ENCODE measurements at regions not wholly inside any gene's neighbourhood (a gene's known extent, or its start where the extent isn't known, plus 50 kb on each side); places are given as distances from the start of the nearest gene placed in this dataset.

DNA sequence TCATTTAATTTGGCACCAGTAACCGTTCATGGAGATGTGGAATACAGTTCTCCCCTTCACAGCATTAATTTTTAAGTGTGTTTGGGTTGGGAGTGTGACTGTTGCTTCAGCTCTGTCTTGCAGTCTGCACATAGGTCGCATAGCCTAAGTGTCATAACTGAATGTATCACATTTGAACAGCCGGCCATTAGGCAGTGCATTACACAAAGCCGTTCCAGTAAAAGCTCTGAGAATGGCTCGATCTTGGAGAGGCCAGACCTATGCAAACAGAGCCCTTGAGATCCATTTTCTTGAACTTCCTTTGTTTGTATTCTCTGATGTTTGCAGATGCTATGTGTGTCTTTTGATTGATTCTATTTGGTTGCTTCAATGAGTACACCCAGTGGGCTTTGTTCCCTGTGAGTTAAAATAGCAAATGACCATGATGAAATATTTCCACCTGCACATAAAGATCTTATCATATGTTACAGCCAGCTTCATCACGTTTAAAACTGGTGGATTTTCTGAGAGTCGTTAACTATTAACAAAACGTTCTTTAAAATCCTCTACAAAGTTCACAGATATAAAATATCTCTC, 1104.9 kb upstream of the SLC10A2 start:
- no peak for DNase-seq (ENCODE audit: low spot score)

DNA sequence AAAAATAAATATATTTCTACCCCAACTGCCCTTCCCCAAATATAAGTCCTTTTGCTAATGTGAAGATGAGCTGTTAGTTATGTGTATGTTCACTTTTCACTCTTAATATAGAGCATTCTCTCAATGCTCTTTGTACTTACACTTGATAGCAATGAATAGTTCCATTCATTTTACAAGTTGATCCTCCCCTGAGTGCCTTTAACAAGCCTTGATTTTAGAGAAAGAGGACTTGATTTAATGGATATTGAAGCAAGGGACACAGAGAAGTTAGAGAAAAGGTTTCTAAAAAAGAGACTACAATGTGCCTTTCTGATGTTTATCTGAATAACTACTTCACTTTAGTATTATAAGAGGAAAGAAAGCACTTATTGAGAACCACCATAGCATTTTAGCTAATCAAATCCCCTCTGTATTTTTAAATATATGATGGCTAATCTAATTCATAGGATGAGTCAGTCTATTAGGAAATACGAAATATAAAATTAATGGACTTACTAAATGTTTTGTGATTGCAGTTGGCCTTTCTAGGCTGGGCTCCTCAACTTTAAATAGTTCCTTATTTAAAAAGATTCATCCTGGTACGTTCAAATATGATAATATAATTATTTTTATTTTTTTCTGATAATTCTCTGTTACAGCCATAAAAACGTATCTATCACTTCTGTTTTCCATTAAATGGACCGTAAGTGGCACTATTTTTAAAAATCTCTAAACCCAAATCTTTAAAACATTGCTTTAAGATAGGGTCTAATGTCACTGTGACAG, 1097.8 kb upstream of the SLC10A2 start:
- DNase-seq (ENCODE audit: low spot score) = no peak

DNA sequence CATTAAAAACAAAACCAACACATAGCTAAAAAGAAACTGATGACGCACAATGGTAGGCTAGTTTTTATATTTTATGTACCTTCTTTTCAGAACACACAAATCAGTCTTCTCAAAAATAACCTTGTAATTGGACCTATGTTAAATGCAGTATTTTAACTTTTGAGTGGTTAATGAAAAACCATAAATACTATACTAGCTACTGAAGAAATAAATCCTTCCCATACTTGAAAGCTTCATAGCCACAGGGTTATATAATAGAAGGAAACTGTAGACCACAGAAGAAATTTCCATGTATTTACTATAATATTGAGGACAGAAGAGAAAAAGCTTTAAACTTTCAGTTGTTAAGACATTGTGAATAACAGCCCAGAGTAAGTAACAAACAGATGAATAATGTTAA, 1094.3 kb upstream of the SLC10A2 start:
- no peak for DNase-seq (ENCODE audit: low spot score)

DNA sequence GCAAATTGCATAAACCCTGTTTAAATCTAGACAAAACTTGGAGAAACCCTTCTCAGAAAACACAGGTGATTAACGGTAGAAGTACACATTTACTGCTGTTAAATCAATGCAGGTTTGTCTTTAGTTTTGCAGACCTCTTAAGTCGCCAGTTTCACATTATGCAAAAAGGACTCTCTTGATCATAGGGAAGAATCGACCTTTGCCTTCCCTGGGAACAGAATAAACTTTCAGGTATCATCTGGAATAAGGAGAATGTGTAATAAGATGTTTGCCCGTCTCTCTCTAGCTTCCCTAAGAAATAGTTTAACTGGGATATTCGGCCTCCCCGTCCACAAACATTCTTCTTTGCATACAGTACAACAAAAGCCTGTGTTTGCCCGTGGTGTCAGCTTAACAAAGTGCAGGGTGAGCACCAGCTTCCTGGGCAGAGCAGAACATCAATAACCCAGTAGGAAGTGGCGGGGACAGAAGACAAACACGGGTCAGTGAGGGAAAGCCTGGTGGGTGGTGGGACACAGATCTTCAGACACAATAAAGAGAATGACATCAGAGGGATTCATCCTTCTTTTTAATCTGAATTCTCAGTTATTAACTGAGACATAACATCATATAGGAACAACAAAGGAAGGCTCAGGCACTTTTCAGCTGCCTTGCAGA, 1077.7 kb upstream of the SLC10A2 start:
- DNase-seq (ENCODE audit: low spot score) = no peak

DNA sequence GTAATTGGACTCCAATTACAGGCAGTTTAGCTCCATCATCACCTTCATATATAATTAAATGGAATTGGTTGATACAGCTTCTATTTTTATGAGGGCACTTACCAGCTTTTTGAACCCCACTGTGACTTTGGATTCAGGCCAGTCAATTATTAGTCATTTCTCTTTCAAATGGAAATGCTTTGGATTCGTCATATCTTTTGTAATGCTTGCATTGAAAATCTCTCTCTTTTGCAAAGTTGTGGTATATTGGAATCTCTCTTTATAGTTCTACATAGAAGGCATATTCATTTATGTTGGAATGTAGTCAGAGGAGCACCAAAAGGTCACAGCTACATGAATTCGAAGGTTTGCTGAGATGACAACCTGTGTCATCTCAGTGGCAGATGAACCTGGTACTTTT, 1074.3 kb upstream of the SLC10A2 start:
- no peak for DNase-seq (ENCODE audit: low spot score)

DNA sequence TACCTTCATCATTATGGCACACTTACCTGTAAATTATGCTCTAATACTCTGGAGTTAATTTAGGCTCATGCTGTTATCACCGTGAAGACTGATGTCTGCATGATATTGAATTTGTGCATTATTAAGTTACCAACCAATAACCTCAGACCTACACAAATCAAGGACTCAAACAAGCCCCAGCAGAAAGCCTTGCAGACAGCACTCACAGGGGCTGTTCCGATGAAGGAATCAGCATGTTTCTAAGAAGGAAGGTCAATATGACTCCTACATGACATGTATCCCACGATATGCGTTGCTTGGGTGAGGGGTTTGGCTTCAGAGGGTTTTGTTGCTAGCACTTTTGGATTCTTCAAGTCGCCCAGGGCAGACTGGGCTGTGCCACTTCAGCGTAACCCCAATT, 1071.2 kb upstream of the SLC10A2 start:
- DNase-seq (ENCODE audit: low spot score) = no peak

DNA sequence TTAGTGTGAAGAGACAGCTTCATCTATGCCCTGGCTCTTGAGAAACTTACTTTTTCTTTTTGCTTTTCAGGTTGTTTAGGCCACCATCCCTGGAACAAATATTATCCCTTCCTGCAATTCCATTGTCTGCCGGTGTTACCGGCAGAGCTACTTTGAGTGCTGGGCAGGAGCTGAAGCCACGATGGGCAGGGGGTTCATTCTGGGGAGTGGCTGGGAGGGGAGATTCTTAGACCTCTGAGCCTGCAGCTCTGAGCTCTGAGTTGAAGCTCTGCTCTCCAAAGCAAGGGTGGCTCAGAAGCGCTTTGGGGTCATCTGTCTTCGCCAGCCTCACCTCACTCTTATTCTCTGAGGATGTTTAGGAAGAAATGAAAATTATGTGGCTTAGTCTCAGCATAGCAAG, 1066.6 kb upstream of the SLC10A2 start:
- no peak for DNase-seq (ENCODE audit: low spot score)

DNA sequence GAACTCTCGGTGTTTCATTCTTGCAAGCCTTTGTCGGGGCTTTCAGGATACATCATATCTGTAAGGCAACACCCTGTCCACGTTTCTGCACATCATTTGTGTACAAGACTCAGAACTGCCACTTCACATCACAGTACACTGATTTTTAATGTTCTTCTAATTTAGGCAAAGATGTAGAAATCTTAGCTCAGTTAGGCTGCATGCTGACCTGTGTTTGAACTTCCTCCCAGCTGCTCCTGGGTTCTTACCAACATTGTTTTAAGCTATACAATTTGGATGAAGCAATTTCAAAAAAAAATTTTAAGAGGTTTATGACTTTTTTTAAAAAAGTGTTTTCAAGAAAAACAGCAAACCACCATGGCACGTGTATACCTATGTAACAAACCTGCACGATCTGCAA, 1047.9 kb upstream of the SLC10A2 start:
- DNase-seq (ENCODE audit: low spot score) = no peak

DNA sequence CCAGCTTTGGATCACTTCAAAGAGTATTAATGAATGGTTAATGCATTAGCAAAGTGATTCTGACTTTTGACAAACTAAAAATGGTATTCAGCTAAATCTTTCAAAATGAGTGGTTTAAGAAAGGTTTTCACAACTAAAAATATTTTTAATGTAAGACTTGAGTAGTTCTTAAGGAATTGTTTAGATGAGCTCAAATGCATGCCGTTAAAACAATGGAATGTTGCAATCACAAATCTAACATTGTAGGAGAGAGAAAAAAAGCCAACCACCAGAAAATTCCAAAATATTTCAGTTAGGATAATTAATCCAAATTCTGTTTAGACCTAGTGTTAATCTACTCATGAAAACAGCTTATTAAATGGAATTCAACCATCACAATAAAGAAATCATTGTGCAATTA, 1044.8 kb upstream of the SLC10A2 start:
- no peak for DNase-seq (ENCODE audit: low spot score)

DNA sequence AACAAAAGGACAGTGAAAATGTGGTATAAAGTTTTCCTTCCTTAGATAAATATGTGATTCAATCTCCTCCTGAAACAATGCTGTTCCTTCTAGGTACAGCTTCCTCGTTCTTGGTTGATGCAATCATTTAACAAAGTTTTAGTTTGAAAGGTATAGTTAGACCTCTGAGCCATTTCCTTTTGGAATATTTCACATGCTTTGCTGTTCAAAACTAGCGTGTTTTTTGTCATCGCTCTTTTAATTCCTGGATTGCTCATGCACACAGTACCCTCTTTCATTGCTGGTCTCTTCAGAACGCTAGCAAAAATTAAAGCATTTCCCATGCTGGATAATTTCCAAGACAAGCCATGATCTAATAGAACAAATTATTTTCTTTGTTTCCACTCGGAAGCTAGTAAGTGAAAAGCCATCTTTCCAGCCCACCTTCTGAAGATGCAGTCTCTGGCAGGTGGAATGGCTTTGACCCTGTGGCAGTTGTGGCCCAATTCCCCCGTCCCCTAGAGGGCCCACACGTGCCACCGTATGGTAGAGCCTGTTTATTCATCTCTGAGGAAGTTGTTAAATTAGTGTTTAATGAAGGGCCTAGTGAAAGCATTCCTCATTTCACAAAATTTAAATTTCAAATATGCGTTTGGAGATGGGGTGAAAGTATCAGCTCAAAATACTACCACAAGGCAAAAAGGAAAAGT, 1040.6 kb upstream of the SLC10A2 start:
- no peak for DNase-seq (ENCODE audit: low spot score)

DNA sequence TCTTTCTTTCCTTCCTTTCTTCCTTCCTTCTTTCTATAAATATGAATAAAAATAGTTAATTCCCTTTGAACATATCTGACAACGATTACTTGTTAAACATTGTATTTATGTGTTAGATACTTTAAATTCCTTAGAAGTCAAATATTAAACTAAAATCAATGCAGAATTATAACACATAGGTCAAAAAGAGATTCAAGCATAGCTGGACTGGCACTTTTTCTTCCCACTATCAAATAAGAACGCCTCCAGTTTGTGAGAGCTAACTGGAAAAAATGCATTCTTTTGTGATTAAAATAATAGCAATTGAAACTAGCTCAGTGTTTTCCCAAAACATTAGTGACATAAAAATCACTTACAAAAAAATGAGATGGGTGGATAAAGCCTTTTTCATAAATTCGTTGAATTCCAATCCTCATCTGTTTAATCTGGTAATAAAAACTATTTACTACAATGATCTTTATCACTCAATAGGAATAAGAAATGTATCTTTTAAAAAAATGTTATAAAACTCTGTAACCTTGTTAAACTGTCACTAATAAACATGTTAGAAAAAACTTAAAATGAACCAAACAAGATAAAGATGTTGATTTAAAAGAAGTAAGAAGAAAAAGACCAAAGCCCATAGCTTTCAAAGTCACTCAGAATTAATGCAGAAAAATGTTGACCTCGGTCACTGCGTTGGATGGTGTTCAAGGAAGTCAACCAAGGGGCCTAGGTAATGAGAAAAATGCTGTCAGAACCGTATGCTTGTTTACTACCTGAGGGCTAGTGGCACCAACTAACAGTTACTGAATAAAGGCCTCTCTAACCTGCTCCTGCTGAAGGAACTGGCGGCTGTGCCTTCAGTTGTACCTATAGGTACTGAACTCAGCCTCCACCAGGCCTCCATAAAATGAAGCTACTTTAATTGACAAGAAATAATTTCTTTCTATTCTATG, 1039.5 kb upstream of the SLC10A2 start:
- no peak for DNase-seq (ENCODE audit: low spot score)

DNA sequence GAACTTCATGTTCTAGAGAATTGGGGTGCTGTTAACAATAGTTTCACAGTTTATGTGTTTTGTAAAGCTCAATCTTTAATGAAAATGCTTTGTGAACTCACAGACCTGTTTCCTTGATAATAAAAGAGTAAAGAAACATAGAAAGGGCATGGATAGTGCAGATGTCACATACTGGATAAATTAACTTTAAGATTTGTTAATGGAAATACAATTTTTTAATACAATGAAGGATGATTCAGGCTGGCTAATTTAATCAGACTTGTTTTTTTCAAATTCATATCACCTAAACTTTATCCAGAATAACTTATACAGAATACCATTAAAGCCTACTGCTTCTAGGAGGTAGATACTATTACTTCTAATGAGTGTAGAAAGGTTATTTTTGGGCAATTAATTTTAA, 1033.5 kb upstream of the SLC10A2 start:
- DNase-seq (ENCODE audit: low spot score) = no peak

DNA sequence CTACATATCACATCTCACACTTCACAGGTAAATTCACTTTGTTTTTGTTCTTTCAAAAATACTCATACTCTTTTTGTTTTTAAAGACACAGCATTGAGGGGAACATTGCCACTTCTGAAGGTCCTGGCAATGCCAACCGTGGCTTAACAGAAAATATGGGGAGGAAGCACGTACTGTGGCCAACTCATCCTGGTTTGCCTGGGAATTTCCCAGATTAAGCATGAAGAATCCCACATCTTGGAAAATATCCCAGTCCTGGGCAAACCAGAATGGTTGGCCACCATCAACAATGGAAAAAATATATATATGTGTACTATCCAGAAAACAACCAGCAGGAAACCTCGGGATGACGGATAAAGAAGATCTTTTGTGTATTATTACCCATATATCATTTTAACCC, 1032.2 kb upstream of the SLC10A2 start:
- DNase-seq (ENCODE audit: low spot score) = no peak

DNA sequence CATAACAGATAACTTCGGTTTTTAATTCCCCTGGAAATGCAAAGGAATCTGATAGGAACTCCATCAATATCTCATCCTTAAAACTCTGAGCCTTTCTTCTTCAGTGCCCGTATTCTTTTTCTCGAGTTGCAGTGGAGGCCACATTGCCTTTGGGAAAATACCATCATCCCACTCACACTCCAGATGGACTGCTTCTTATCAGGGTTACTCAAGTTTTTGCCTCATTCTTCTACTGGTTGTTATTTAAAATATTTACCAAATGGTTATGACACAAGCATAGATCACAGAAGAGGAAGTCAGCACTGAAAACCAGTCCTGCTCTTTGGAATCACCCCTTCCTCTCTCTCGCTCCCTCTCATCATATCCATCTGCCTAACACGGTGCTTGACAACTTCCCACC, 1020.5 kb upstream of the SLC10A2 start:
- no peak for DNase-seq (ENCODE audit: low spot score)

DNA sequence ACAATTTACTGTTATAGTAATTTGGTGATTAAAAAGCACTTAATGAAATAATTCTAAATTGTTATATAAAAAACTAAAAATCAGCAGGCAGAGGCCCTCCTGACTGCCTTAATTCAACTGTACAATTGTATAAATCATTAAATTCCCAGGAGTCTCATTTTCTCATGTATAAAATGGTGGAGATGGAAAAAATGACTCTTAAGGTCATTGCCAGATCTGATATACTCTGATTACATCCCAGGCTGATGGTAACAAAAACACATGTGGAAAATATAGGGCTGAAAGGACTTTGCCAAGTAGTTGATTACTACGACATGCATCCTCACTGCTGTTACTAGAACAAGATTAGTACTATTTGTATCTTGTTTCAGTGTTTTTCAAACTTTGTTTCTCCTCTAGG, 1020.0 kb upstream of the SLC10A2 start:
- DNase-seq (ENCODE audit: low spot score) = no peak

DNA sequence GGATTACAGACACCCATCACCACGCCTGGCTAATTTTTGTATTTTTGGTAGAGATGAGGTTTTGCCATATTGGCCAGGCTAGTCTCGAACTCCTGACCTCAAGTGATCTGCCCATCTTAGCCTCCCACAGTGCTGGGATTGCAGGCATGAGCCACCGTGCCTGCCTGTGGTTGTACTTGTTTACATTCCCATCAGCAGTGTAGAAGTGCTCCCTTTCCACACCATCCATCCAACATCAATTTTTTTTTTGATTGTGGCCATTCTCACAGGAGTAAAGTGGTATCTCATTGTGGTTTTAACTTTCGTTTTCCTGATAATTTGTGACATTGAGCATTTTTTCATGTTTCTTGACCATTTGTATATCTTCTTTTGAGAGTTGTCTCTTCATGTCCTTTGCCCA, 1019.4 kb upstream of the SLC10A2 start:
- DNase-seq (ENCODE audit: low spot score) = no peak

DNA sequence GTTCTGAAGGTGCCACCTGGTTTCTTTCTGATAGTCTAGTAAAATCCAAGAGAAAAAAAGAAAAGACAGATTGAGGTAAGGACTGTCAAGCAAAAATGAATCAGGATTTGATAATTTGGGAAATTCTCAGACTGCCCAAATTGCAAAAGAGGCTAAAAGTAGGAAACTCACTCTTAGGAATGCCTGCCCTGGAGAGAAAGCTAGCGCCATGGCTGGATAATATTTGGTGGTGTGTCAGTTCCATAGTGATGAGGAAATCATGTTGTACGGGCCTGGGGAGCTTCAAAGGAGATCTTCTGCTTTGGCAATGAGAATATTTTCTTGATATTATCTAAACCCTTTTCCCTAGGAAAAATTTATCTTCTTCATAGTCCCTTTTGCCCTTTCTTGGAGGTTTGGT, 1008.1 kb upstream of the SLC10A2 start:
- no peak for DNase-seq (ENCODE audit: low spot score)

DNA sequence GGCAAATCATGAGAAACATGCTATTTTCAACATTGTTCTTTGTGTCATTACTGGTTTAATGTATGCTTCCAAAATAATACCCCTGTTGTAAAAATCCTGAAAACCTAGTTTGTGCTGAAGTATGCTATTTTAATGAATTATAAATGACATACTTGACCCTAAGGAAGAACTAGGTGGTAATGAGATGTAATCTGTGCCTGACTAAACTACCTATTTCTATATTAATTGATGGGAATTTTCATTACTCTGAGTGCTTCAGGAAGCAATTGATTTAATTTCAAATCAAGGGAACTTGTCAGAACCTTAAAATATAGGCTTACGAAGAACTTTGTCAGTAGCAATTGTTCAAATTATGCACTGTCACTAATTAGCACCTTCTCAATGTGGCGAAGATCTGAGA, 1005.6 kb upstream of the SLC10A2 start:
- no peak for DNase-seq (ENCODE audit: low spot score)

DNA sequence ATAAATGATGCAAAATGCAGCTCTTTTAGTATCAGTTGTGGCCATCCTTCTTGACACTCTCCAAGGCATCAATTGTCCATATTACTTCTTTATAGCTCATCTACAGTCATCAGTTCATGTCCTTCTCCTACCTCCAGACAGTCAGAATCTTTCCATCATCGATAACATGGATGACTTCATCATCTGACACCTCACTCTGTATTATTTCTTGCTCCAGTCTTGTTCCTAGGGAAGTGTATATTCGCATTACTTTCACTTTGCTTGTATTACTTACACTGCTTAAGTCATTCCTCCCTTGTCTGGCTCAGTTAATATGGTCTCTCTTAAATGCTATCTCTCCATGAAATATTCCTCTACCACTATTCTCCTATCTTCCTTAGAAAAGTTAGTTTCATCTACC, 999.1 kb upstream of the SLC10A2 start:
- no peak for DNase-seq (ENCODE audit: low spot score)

DNA sequence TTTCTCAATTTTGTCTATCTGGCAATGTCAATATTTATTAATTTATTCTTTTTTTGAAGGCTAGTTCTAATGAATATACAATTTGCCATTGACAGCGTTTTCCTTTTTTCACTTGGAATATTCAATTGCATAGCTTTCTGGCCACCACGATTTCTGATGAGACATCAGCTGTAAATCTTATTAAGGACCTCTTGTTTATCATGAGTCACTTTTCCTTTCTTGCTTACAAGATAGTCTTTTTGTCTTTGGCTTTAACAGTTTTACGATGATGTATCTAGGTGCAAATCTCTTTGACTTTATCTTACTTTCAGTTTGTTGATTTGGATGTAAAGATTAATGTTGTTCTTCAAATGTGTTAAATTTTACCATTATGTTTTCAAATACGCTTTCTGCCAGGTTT, 991.6 kb upstream of the SLC10A2 start:
- no peak for DNase-seq (ENCODE audit: low spot score)

DNA sequence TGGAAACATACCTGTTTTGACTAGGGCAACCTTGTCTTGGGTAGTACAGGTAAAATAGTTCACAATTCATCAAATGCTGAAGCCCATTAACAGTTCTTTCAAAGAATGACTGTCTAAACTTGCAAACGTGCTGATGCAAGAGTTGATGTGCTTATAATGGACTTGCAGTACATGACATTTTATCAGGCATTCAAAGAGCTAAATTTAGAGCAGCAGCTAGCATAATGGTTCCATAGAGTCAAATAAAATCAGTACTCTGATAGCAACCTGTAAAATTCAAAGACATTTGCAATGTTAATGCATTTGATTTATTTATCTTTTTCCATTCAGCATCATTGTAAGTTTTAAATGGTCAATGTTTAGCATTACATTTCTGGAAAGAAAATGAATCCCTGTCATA, 979.7 kb upstream of the SLC10A2 start:
- no peak for DNase-seq (ENCODE audit: low spot score)

DNA sequence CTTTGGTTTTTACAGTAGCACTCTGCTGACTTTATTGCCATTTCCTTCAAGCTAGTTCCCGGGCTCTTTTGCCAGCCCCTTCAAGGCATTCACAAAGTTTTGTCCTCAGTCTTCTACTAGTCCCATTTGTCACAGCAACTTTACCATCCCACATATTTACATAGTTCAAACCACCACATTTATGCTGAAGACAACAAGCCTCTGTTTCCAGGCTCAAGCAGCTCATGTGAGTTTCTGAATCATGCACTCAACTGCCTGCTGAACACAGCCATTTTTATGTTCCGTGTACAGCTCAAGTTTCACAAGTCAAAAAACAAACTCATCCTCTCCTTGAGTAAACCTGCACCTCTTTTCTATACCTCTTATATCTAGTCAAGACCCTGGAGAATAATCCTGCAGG, 977.0 kb upstream of the SLC10A2 start:
- no peak for DNase-seq (ENCODE audit: low spot score)
